Stimulated activated CD8-positive, alpha-beta memory T cell treated with anti-CD3 and anti-CD28 coated beads, Interleukin-4, amount 100 ng/mL, for 24 hours (primary cell): ENCODE measurements at regions not wholly inside any gene's neighbourhood (a gene's known extent, or its start where the extent isn't known, plus 50 kb on each side); places are given as distances from the start of the nearest gene placed in this dataset.
"Not testable (repeated sequence)": the region's sequence is repeated elsewhere in the genome, so short reads cannot be mapped to it uniquely, and the experiment has no call there.

Experiments
- DNase-seq: peaks from one replicate; pipeline ENCODE4 v3.0.0-alpha.2; 2020; ENCODE audit warnings: low read depth

DNA sequence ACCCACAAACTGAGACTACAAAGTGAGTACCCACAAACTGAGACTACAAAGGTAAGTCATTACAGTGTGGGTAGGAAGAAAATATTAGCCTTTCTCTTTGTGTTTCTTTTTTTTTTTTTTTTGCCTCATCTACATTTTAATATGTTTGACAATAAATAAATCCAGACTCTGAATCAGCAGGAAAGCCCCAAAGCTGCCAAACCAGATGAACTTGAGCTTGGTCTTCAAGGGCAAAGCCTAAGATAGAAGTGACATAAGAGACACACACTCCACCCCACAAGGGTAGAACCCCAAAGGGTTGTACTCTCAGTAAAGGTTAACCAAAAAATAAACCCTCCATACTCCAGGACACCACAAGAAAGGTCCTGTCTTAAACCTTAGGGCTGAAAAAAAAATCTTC, 326.8 kb upstream of the ARID1B start:
- no peak for DNase-seq

DNA sequence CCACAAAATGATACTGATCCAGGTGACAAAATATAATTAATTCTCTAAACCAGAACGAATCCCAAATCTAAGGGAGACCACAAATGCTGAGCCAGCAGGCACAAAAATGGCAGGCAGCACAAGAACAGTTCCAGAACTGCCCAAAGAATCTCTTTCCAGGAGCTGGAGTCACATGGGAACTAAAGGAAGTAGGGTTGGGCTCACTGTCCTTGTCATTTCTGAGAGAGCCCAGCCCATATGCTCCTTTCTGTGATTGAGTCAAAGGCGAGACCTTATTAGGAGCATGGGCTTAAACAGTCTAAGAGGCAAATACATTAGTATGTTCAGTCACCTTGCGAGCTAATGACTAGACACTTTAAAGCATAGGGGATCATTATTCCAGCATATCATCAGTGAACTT, 327.6 kb upstream of the ARID1B start:
- DNase-seq = no peak

DNA sequence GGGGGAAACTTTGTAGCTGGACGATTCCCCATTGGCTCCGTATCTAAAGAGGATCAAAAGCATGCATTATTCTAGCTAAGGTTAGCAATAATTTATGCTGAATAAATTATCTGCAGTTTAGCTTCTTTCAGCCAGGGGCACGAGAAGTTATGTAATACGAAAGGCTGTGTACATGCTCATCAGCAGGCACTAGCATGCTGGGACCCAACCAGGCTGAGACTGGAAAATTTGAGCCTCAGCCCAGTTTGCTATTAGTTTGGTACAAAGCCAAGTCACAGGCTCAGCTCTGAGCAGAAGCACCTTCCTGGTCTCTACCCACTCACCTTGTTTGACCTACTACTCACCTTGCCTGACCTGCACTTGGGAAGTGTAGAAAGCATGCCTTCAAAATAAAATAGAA, 328.1 kb upstream of the ARID1B start:
- DNase-seq = no peak

DNA sequence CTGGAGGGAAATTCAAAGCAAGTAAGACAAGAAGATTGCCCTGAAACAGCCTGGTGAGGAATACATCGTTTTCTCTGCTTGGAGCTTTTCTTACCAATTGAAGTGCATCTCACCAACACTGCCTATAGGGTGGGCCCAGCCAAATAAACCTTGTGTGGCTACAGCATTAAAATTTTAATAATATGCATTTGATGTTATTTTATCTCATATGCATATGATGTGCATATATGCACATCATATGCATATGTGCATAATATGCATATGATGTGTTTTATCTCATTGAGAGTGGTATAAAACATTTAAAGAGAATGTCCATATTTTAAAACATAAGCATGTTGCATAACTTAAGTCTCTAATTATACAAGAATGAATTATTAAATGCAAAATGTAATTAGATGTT, 328.6 kb upstream of the ARID1B start:
- no peak for DNase-seq

DNA sequence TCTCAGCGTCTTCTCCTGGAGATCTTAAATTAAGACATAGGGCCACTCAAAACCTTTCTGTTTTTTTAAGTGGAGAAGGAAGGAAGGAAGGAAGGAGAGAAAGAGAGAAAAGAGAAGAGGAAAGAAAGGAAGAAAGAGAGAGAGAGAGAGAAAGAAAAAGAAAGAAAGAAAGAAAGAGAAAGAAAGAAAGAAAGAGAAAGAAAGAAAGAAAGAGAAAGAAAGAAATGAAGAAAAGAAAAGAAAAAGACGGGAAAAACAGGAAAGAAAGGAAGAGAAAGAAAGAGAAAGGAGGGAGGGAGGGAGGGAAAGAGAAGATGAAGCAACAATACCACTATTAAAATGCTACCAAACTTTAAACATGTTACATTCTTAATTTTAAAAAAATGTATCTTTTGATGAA, 336.5 kb upstream of the ARID1B start:
- no peak for DNase-seq

DNA sequence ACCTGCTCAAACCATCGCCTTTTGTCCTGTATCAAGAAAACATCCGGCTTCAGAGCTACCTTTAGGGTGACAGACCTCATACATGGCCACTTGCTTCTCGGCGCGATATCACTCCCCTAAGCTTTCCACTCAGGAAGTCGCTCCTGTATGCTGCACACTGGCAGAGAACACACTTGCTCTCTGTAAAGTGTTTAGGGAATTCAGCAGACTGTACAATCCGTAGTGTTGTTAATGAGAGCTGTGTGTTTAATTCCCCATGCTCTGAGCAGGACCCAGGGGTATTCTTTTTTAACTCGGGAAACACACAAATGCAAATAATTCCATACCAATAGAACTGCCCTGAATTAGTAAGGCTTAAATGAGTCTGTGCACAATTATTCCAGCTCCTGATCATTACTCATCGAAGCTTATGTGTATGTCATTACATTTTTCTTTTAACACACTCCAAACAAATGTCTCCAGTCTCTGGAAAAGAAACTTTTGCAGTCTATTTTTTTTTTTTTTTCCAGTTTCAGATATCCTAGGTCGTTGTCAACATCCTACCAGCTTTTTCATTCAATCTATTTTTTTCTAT, 338.7 kb upstream of the ARID1B start:
- DNase-seq = no peak

DNA sequence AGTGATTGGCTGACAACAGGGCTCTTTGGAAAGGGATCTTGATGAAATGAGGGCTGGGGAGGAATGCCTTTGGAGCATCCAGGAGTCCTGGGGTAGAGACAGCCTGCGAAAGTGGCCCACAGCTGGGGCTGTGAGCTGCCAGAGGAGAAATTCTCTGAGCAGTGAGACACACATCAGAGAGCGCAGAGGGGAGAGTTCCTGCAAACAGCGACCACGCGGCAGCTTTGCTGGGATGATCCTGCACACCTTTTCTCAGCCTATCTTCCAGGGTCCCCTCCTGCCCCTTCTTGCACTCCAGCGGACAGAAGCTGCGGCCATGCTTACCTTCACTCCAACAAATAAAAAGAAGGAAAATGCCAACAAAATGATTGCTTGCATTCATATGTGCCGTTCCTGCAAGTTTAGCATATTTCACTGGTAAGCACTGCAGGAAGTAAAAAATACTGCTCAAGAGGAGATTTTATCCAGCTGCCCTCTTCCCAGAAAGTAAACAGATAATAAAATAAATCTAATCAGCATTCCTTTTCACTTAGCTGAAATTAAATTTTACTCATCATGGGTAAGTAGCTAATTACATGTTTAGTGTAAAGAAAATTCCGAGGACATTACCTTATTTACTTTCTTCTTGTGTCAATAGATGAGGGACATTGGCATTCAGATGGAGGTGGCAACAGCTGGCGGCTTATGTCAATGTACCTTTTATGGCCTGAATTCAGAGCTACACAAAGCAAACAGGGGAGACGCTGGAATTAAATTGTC, 339.9 kb upstream of the ARID1B start:
- no peak for DNase-seq

DNA sequence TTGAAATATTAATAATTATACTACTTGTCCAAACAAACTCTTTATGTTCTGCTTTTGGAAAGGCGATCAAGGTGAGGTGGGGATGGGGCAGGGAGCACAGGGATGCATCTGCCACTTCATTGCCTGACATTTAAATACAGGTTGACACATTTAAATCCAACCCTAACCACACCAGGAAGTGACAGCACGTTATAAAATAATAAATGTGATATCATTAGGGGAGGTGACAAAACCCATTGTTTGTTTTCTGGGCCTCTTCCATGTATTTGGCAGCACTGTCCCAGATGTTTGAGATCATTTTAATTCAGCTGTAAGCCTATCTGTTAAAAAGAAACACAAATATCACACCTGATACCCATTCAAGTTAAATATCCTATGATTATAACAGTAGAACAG, 342.4 kb upstream of the ARID1B start:
- DNase-seq = no peak

DNA sequence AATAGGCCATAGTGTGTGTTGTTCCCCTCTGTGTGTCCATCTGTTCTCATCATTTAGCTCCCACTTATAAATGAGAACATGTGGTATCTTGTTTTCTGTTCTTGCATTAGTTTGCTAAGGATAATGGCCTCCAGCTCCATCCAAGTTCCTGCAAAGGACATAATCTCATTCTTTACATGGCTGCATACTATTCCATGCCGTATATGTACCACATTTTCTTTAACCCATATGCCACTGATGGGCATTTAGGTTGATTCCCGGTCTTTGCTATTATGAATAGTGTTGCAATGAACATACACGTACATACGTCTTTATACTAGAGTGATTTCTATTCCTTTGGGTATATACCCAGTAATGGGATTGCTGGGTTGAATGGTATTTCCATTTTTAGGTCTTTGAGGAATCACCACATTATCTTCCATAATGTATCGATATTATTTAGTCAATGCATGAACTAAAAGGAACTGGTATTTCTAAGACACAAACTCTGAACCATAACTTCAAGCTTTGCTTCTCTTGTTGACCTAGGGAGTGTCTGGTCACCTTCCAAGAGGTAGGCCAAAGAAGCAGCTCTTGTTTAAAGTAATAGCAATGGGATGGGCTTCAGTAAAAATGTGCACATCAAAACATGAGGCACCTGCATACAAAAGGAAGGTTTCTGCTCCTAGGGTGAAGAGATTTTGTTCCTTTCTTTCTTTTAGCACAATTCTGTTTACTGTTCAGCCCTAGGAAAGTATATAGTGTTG, 343.0 kb upstream of the ARID1B start:
- no peak for DNase-seq

DNA sequence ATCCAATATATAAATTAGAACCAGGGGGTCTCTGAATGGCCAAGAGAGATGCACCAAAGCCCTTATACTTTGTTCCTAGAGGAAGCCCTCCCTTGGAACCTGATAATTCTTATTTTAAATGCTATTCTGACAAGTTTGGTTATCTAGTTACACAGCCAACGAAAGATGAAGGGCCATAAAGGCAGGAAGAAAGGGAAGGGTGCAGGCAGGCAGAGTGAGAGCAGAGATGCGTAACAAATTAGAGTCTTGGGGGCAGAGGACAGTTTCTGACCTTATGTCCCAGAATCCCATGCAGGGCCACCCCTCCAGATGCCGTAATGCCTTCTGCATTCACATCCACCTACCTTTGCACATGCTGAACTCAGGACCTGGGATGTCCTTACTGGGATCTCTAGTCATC, 344.6 kb upstream of the ARID1B start:
- DNase-seq = no peak

DNA sequence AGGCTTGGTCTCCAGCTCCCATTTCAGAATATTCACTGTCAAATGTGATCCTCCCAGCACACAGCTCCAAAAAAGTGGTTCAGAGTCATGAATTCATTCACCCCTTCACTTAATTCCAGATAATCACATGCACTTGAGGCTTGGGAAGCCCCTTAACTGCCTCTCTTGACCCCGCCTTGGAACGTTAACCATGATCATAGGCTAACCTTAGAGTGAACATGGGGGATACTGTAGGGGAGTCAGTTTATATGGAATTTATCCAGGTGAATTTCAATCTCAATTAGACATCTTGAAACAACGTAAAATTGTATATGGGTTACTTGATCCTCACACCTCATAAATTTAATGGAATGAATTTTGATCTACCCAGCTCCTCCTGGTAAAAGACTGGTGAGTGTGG, 346.8 kb upstream of the ARID1B start:
- no peak for DNase-seq

DNA sequence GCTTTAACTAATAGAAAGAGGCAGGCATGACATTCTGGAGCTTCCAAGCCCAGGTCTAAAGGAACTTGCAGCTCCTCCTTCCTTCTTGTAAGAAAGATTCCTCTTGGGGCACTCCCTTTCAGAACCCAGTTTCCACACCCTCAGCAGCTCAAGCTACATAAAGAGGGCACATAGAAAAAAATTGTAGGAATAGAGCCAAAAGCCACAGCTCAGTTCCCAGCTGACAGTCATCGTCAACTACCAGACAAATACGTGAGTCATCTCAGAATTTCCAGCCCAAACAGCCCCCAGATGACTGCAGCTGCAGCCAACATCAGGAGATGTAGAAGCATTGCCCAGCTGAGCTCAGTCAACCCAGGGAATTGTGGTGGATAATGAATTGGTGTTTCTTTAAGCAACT, 349.8 kb upstream of the ARID1B start:
- no peak for DNase-seq

DNA sequence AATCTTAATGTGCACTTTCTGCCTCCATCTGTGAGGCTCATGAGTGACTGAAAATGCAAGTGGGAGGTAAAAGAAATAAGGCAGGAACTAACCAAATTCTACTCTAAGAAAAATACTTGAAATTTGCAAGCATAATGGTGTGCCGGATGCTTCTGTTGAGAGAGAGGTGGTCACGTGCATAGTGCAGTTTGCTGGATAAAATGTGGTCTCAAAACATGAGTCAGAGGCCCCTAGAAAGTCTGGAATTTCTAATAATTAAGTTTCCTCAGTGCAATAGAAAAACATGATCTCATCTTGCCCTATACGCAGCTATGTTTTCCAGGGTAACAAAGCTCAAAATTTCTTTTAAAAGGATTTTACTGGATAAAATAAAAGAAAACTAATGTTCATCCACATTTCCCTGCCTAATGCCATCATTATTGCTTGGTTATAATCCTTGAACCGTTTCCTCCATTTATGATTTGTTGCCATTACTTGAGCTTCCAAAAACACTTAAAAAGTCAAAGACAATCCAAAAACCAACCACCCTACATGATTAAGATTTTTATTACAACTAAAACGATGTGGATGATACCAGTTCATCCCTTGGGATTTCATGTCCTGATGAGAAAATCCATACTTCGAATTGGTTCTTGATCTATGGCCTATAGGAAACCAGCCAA, 351.7 kb upstream of the ARID1B start:
- DNase-seq = no peak

DNA sequence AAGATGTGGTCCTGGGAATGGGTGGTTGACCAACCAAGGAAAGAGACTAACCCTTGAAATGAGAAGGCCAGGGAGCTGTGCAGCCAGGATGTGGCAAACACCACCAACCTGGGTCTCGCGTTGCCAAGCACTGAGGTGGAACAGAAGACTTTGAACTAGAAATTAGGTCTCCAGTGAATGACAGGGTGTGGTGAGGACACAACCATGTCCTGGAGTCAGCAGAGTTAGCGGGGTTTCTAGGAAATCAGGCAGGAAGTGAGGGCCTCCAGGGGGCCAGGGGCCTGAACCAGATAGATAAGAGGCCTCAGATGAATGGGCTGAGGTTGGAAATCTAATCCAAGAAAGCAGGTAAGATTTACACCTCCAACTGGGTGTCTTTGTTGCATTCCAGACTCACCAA, 353.3 kb upstream of the ARID1B start:
- no peak for DNase-seq

DNA sequence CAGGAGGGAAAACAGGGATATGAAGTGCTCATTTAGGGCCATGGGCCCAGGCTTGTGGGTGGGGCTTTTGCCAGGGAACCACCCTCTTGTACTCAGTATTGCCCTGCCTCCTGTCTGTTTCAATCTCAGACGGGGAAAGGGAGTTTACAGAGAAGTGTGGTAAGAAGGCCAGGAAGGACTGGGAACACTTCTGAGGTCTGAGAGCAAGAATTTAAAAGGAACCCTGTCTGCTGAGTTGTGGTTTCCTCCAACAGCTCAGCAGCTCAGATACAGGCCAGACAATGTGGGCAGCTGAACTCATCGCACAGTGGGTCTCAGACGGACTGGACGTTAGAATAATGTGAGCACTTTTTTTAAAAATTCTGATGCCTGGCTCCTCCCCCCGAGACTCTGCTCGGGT, 354.1 kb upstream of the ARID1B start:
- no peak for DNase-seq

DNA sequence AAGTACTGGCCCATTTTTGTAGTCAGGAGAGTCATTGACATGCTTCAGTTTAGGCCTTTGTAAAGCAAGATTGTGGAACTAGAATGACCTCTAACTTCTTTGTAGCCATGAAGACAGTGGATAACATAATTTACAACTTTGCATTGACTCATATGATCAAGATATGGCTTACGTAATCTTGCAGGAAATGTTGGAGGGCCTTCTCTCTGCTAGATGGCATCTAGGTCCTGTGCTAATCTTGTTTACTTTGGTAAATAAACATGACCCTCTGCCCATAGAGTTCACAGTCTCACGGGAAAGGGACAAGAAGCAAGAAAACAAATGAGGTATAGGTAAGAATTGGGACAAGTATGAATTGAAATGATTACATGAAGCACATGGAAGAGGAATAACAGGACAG, 355.2 kb upstream of the ARID1B start:
- no peak for DNase-seq

DNA sequence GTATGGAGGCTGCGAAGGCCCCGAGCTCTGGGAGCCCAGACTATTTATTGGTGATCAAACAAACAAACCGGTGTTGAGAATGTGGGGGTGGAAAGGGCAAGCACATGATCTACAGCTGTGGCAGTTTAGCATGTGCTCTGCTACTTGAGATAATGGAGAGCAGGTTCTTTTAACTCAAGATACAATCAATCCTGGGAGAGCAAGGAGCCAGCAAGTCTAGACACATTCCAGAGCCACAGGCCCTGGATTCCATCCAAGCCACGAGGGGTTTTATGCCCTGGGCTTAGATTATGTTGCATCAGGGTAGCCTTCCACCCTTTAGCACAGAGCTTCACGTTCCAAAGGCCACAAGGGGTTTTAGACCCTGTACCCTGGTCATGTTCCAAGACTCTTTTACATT, 355.9 kb upstream of the ARID1B start:
- not testable (repeated sequence) for DNase-seq

DNA sequence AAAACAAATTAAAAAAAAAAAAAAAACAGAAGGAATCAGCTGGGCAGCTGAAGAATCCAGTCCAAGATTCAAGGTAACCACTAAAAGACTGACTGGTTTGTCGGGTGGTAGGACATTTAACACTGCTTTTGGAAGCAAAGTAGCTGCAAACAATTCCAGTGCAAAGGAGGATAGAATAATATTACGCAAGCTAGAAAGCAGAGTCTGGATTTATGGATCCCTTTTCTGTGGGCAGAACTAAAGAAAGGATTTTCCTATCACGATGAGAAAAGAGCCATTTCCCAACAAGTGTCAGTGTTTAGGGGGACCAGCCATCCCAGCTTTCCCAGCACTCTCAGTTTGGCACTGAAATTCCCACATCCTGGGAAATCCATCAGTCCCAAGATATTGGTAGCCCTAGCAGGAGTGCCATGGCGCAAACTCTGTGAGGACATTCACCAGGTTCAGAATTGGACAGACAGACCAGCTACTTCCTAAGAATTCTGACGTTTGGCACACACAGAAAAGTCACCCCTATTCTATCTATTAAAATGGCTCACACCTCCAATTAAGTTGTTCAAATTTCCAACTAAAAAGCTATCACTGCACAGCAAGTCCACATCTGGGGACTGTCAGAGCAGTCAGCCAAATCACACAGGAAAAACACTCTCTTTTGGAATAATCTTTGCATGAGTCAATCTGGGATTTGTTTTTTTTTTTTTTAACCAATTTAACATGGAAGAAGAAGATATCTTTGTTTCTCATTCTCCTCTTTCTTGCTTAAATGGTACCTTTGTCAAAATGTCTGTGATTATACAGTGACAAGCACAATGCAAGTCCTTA, 356.8 kb upstream of the ARID1B start:
- DNase-seq = no peak

DNA sequence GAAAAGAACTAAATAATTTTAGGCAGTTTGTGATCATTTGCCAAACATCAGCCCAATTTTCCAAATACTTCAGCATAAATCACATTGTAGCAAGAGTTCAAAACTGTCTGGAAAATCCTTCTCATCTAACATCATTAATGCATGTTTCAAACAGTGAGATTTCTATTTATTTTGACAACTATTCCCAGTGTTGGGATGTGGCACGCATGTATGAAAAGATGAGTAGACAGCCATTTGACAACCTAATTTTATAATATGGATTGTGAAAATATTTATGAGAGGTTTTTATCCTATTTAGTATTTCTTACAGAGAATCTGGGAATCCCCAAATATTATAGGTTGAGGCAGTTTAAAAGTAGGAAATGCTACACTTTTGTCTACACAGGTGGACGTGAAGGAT, 357.6 kb upstream of the ARID1B start:
- no peak for DNase-seq

DNA sequence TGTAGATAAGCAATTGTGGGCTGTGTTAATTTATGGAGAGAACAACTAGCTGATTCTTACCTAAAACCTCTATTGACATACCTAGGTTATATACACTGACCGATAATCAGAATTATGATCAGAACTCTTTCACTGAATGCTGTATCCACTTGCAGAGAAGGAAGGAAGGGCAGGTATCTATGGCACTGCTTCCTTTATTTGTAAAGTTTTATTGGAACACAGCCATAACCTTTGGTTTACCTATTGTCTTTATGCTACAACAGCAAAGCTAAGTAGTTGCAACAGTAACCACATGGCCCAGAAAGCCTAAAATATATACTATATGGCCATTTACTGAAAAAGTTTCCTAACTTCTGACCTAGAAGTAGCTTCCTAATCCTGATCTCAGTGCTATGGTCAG, 358.9 kb upstream of the ARID1B start:
- no peak for DNase-seq

DNA sequence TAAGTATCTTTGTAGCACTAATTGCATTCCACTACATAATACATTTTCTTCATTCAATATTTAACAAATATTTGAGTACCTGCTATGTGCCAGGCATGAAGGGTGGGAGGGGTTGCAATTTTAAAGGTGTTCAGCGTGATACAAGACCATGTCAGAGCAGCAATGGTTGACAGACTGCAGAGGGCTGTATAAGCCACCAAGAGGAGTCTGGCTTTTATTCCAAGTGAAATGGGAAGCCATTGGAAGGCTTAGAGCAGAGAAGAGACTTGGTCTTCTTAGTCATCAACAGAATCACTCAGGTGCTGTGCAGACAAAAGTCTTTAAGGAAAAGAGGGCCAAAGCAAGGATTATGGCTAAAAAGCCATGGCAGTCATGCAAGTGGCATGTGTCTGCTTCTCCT, 360.8 kb upstream of the ARID1B start:
- DNase-seq = no peak

DNA sequence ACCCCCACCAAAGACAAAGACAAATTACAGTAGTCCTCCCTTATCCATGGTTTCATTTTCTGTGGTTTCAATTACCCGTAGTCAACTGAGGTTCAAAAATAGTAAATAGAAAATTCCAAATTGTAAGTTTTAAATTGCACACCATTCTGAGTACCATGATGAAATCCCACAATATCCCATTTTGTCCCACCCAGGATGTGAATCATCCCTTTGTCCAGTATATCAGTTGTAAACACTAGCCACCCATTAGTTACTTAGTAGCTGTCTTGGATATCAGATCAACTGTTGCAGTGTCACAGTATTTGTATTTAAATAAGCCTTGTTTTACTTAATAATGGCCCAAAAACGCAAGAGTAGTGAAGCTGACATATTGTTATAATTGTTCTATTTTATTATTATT, 364.0 kb upstream of the ARID1B start:
- DNase-seq = no peak
